Dermis blood vessel endothelial cell (primary cell): ENCODE measurements at regions not wholly inside any gene's neighbourhood (a gene's known extent, or its start where the extent isn't known, plus 50 kb on each side); places are given as distances from the start of the nearest gene placed in this dataset.
A peak's percentile ranks its signal among the peaks of the same experiment; 100 is the strongest.

Experiments used
- DNase-seq: peaks from one replicate; pipeline ENCODE4 v3.0.0; 2010

- no peak for DNase-seq
These were observed 80.5 kb upstream of the AFF3 start for GRCh38 chr2:100222844-100223243.

- no peak for DNase-seq
These were observed 76.2 kb upstream of the AFF3 start for GRCh38 chr2:100218552-100218951.

GRCh38 chr2:100217323-100217722, 74.9 kb upstream of the AFF3 start:
- DNase-seq = no peak

- DNase-seq = no peak
These were observed 73.6 kb upstream of the AFF3 start for GRCh38 chr2:100216015-100216414.

GRCh38 chr2:100215371-100215770, 73.0 kb upstream of the AFF3 start:
- no peak for DNase-seq

GRCh38 chr2:100214265-100214971, 72.0 kb upstream of the AFF3 start:
- no peak for DNase-seq

- DNase-seq = no peak
These were observed 71.2 kb upstream of the AFF3 start for GRCh38 chr2:100213595-100213994.

GRCh38 chr2:100212850-100213249, 70.5 kb upstream of the AFF3 start:
- no peak for DNase-seq

GRCh38 chr2:100211521-100211920, 69.1 kb upstream of the AFF3 start:
- DNase-seq = no peak

GRCh38 chr2:100208141-100208770, 65.9 kb upstream of the AFF3 start:
- no peak for DNase-seq

- DNase-seq = no peak
These were observed 65.1 kb upstream of the AFF3 start for GRCh38 chr2:100207411-100207885.

- DNase-seq = no peak
These were observed 64.4 kb upstream of the AFF3 start for GRCh38 chr2:100206731-100207255.

- DNase-seq = no peak
These were observed 62.8 kb upstream of the AFF3 start for GRCh38 chr2:100205174-100205573.

GRCh38 chr2:100202567-100202966, 60.2 kb upstream of the AFF3 start:
- DNase-seq = no peak

- peak; percentile 69 for DNase-seq
These were observed 58.6 kb upstream of the AFF3 start for GRCh38 chr2:100200985-100201384.

- DNase-seq = no peak
These were observed 57.0 kb upstream of the AFF3 start for GRCh38 chr2:100199421-100199820.

GRCh38 chr2:100198461-100199230, 56.3 kb upstream of the AFF3 start:
- DNase-seq = peak; percentile 36

- DNase-seq = peak; percentile 64
These were observed 55.3 kb upstream of the AFF3 start for GRCh38 chr2:100197631-100198153.

- DNase-seq = no peak
These were observed 54.5 kb upstream of the AFF3 start for GRCh38 chr2:100196786-100197494.

- no peak for DNase-seq
These were observed 53.6 kb upstream of the AFF3 start for GRCh38 chr2:100195942-100196341.

GRCh38 chr2:100194951-100195350, 52.6 kb upstream of the AFF3 start:
- DNase-seq = no peak

GRCh38 chr2:100193291-100193710, 50.9 kb upstream of the AFF3 start:
- DNase-seq = peak; percentile 72
